ENCODE measurements at regions not wholly inside any gene's neighbourhood (a gene's known extent, or its start where the extent isn't known, plus 50 kb on each side); places are given as distances from the start of the nearest gene placed in this dataset.

GRCh38 chr1:172815740-172816139, 156.8 kb downstream of the FASLG start:
- no peak overlapping the region for H3K4me3 ChIP-seq (ENCODE audit: low read depth, low read length)
- TF ChIP-seq, protein P1, sequence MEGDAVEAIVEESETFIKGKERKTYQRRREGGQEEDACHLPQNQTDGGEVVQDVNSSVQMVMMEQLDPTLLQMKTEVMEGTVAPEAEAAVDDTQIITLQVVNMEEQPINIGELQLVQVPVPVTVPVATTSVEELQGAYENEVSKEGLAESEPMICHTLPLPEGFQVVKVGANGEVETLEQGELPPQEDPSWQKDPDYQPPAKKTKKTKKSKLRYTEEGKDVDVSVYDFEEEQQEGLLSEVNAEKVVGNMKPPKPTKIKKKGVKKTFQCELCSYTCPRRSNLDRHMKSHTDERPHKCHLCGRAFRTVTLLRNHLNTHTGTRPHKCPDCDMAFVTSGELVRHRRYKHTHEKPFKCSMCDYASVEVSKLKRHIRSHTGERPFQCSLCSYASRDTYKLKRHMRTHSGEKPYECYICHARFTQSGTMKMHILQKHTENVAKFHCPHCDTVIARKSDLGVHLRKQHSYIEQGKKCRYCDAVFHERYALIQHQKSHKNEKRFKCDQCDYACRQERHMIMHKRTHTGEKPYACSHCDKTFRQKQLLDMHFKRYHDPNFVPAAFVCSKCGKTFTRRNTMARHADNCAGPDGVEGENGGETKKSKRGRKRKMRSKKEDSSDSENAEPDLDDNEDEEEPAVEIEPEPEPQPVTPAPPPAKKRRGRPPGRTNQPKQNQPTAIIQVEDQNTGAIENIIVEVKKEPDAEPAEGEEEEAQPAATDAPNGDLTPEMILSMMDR (IDR thresholded peaks at IDR 0.05; ENCODE audit: low read depth, low read length), result no peak

GRCh38 chr1:172818841-172819527, 160.1 kb downstream of the FASLG start:
- TF ChIP-seq, protein P1 (IDR thresholded peaks at IDR 0.05; ENCODE audit: low read depth, low read length), result no peak
- H3K4me3 ChIP-seq (ENCODE audit: low read depth, low read length), result no peak overlapping the region

- TF ChIP-seq, protein P1 (IDR thresholded peaks at IDR 0.05; ENCODE audit: low read depth, low read length), result no peak
Observed at GRCh38 chr1:172820475-172821158, 161.7 kb downstream of the FASLG start.

GRCh38 chr1:172821609-172822274, 162.8 kb downstream of the FASLG start:
- no peak overlapping the region for H3K4me3 ChIP-seq (ENCODE audit: low read depth, low read length)
- TF ChIP-seq, protein P1 (IDR thresholded peaks at IDR 0.05; ENCODE audit: low read depth, low read length), result no peak

More at GRCh38 chr1:172820475-172821158, 161.7 kb downstream of the FASLG start:
- H3K4me3 ChIP-seq (ENCODE audit: low read depth, low read length), result no peak overlapping the region

GRCh38 chr1:172822886-172823285, 164.0 kb downstream of the FASLG start:
- TF ChIP-seq, protein P1 (IDR thresholded peaks at IDR 0.05; ENCODE audit: low read depth, low read length), result no peak
- no peak overlapping the region for H3K4me3 ChIP-seq (ENCODE audit: low read depth, low read length)

DNA sequence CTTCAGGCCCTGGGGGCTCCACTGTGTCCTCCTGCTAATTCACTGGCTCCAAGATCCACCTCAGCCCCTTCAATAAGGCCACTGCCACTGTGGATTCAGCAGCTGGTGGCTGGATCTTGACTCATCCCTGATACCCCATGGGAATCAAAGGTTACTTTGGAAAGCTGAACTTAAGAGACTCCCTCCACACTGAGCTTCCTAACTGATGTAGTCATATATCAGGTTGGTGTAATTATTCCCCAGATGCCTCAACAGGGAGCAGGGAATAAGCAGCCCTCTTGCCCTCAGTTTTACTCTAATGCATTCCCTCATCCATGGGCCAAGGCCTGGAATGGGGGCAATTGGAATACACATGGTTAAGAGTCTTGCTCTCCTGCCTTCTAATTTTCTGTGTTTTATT, 164.6 kb downstream of the FASLG start:
- TF ChIP-seq, protein P1 (IDR thresholded peaks at IDR 0.05; ENCODE audit: low read depth, low read length), result no peak
- H3K4me3 ChIP-seq (ENCODE audit: low read depth, low read length), result no peak overlapping the region

GRCh38 chr1:172824209-172824608, 165.3 kb downstream of the FASLG start:
- no peak overlapping the region for H3K4me3 ChIP-seq (ENCODE audit: low read depth, low read length)
- TF ChIP-seq, protein P1 (IDR thresholded peaks at IDR 0.05; ENCODE audit: low read depth, low read length), result no peak
